Muscle of arm (tissue), 1 donor: ENCODE measurements at regions not wholly inside any gene's neighbourhood (a gene's known extent, or its start where the extent isn't known, plus 50 kb on each side); places are given as distances from the start of the nearest gene placed in this dataset.
A peak's percentile ranks its signal among the peaks of the same experiment; 100 is the strongest.
"Not testable (repeated sequence)": the region's sequence is repeated elsewhere in the genome, so short reads cannot be mapped to it uniquely, and the experiment has no call there.

ENCODE experiments used
- DNase-seq: peaks from one replicate; pipeline ENCODE4 v3.0.0-alpha.2; 2013

GRCh38 chr5:102048940-102049339 lies 247.1 kb downstream of the SLCO4C1 start:
- no peak for DNase-seq

GRCh38 chr5:102047073-102047472 lies 249.0 kb downstream of the SLCO4C1 start:
- DNase-seq: not testable (repeated sequence)

GRCh38 chr5:102040326-102040725 lies 255.8 kb downstream of the SLCO4C1 start:
- DNase-seq: no peak

GRCh38 chr5:102036927-102037326 lies 259.2 kb downstream of the SLCO4C1 start:
- no peak for DNase-seq

- no peak for DNase-seq
These were observed 264.4 kb downstream of the SLCO4C1 start for GRCh38 chr5:102031711-102032110.

DNA sequence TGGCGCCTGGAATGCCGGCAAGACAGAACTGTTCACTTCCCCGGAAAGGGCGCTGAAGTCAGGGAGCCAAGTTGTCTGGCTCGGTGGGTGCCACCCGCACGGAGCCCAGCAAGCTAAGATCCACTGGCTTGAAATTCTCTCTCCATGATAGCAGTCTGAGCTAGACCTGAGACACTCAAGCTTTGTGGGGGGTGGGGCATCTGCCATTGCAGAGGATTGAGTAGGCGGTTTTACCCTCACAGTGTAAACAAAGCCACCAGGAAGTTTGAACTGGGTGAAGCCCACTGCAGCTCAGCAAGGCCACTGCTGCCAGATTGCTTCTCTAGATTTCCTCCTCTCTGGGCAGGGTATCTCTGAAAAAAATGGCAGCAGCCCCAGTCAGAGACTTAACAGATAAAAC lies 277.4 kb downstream of the SLCO4C1 start:
- no peak for DNase-seq

DNA sequence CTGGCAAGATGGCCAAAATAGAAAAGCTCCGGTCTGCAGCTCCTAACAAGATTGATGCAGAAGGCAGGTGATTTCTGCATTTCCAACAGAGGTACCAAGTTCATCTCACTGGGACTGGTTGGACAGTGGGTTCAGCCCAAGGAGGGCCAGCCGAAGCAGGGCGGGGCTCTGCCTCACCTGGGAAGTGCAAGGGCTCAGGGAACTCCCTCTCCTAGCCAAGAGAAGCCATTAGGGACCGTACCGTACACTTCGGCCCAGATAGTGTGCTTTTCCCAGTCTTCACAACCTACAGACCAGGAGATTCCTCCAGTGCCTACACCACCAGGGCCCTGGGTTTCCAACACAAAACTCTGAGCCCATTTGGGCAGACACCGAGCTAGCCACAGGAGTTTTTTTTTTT lies 277.8 kb downstream of the SLCO4C1 start:
- no peak for DNase-seq

DNA sequence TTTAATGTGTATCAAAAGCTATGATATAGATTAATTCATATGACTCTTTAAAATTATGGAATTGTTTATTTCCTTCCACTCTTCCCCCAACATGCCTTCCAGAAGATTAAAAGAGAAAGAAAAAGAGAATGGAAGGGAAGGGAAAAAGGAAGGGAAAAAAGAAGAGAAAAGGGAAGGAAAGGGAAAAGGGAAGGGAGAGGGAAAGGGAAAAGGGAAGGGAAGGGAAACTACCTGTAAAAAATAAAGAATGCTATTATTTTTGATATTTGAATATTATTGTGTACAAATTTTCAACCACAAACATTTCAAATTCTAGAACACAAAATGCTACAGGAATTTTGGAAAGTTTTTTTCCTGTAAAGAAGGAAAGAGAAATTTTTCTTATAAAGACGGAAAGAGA lies 281.7 kb downstream of the SLCO4C1 start:
- DNase-seq: no peak

- DNase-seq: no peak
These were observed 285.4 kb downstream of the SLCO4C1 start for GRCh38 chr5:102010644-102011043.

GRCh38 chr5:101997235-101997634 lies 298.8 kb downstream of the SLCO4C1 start:
- DNase-seq: no peak

- no peak for DNase-seq
These were observed 300.5 kb downstream of the SLCO4C1 start for GRCh38 chr5:101995585-101995984.

DNA sequence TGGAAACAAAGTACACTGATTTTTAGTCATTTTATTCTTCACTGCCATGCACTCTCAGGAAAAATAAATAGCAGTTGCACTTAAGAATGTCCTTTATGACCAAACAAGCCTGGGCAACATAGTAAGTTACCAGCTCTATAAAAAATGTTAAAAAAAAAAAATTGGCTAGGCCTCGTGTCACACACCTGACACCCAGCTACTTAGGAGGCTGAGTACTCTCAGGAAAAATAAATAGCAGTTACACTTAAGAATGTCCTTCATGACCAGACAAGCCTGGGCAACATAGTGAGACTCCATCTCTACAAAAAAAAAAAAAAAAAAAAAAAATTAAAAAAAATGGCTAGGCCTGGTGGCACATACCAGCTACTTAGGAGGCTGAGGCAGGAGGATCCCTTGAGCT lies 304.6 kb downstream of the SLCO4C1 start:
- no peak for DNase-seq

DNA sequence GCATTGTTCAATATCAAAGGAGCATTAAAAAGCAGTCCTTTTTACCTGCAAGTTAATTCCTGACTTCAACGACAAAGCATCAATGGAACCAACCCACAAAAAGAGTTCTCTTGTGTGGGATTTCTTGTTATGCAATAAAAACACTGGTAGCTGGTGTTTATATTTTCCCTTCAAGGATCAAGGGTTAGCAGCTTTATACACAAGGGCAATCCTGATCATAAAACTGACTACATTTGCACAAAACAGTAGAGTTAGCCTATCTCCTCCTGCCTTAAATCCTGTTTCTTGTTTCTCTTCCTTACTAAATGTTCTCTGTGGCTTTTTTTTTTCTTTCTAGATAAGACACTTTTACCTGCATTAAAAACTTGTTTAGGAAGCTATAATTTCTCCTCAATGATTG lies 306.4 kb downstream of the SLCO4C1 start:
- no peak for DNase-seq

- DNase-seq: peak; percentile 47
These were observed 318.2 kb downstream of the SLCO4C1 start for GRCh38 chr5:101977729-101978345.

- no peak for DNase-seq
These were observed 319.2 kb downstream of the SLCO4C1 start for GRCh38 chr5:101976933-101977332.

GRCh38 chr5:101969742-101970141 lies 326.3 kb downstream of the SLCO4C1 start:
- DNase-seq: no peak

DNA sequence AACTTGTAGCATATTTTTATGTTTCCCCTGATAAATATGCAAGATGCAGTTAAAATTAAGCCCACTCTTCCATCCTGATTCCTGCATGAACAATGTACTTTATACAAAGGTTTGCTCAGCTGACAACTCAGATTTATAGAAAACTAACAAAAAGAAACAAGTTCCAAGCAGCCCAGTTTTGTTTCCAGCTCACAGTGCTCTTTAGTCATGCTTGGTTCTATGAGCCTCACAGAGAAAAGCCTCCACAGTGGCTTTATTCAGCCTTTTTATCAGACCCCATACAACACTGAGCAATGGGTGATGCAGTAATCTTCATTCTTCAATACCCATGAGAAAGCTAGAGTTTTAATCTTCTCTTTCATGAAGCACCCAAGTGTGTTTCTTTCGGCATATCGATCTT lies 329.6 kb downstream of the SLCO4C1 start:
- no peak for DNase-seq

GRCh38 chr5:101955891-101956290 lies 340.2 kb downstream of the SLCO4C1 start:
- DNase-seq: peak; percentile 12

DNA sequence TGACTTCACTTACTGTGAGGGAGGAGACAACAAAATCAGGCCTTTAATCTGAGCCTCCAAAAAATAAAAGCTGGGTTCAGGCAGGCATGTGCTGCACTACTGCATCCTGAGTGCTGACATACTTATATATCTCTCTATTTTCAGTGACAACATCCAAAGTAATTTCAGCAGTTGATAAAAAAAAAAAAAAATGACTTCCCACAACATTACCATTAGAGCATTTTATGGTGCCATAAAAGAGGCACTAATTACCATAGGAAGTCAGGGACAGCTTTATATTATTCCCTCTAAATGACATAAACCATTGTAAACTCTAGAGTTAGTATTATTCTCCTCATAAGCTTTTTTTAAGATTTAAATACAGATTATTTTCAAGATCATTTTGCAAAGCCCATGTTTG lies 346.1 kb downstream of the SLCO4C1 start:
- no peak for DNase-seq

DNA sequence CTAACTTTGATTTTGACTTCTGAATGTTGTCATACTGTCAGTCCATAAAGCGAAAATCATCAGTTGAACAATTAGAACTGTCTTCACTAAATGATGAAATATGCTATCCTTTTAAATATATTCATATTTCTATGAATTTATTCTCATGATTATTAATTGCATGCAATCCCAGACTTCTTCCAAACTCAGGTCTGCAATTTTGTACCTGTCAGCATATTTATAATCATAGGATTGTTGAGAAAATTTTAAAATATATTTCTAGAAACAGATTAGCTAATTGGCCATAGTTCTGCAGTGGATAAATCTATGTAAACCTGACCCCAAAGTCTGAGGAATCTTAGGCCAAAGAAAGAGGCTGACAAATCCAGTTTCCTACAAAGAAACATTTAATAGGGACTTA lies 347.5 kb downstream of the SLCO4C1 start:
- DNase-seq: no peak

DNA sequence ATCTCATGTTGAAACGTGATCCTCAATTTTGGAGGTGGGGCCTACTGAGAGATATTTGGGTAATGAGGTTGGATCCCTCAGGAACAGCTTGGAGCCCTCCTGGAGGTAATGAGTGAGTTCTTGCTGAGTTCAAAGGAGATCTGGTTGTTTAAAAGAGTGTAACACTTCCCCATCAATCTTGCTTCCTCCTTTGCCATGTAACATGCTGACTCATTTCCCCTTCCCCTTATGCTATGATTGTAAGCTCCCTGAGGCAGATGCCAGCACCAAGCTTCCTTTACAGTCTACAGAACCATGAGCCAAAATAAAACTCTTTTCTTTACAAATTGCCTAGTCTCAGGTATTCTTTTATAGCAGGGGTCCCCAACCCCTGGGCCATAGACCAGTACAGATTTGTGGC lies 352.3 kb downstream of the SLCO4C1 start:
- DNase-seq: no peak

DNA sequence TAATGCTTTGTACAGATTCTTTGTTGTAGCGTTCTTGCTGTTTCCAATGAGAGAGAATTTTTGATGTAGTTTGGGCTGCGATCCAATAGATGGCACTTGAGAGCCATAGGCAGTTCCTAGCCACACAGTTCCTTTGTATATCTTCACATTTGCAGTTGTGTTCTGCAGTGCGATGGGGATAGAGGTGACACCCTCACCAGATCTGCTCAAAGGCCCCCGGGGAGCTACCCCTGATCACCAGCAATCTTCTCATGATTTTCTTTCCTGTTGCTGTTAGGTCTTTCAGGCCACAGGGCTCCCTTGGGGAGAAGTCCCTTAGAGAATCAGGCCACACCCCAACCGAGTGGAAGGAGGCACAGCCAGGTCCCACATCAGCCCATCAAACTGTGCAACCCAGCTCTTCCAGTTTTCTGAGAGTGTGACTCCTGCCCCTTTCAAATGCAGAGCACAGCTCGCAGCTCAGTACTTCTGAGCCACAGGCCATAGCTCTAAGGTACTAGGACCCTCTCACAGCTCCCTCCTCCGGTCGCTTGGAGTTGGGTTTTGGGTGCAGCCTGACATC lies 353.7 kb downstream of the SLCO4C1 start:
- peak; percentile 6 for DNase-seq

DNA sequence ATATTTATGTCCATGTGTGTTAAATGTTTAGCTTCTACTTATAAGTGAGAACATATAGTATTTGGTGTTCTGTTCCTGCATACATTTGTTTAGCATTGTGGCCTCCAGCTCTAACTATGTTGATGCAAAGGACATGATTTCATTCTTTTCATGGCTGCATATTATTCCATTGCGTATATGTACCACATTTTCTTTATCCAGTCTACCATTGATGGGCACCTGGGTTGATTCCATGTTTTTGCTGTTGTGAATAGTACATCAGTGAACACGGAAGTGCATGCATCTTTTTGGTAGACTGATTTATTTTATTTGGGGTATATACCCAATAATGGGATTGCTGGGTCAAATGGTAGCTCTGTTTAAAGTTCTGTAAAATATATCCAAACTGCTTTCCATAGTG lies 359.0 kb downstream of the SLCO4C1 start:
- DNase-seq: no peak

DNA sequence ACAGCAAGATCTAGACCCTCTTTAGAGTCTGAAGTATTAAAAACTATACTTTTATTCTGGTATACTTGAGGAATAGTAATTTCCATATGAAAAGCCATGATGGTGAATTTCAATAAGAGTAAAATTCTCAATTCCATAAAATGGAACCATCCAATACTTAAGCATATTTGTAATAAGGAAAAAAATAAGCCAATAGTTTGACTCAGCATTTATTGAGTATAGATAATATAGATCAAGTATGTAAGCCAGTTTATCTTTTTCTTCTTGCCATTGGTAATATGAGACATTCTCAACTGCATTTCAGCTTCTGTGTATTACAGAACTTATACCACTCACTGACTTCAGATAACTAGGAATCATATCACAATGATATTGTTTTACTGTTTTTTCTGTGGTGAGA lies 361.0 kb downstream of the SLCO4C1 start:
- no peak for DNase-seq
